NAMALWA (cell line): ENCODE measurements at regions not wholly inside any gene's neighbourhood (a gene's known extent, or its start where the extent isn't known, plus 50 kb on each side); places are given as distances from the start of the nearest gene placed in this dataset.
A peak's percentile ranks its signal among the peaks of the same experiment; 100 is the strongest.

Experiments
- DNase-seq: peaks from one replicate; pipeline ENCODE4 v3.0.0-alpha.2; 2015; ENCODE audit warnings: low spot score

DNA sequence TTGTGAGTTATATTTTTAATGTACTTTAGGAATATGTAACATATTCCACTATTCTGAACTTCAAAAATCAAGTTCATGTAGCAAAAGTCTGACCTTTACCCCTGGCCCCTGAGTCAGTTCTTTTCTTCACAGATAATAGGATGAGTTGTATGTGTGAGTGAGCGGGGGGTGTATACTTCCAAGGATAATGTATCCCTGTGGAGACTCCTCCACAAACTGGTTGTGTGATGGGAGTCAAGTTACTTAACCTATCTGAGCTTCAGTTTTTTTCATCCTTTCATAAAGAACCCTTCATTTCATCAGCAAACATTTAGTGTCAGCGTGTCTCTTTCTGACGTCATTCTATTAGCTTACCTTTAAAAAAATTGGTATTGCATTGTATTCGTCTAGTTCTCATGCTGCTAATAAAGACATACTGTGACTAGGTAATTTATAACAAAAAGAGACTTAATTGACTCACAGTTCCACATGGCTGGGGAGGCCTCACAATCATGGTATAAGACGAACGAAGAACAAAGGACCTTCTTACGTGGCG lies 288.1 kb upstream of the GPC6 start:
- DNase-seq, result no peak

DNA sequence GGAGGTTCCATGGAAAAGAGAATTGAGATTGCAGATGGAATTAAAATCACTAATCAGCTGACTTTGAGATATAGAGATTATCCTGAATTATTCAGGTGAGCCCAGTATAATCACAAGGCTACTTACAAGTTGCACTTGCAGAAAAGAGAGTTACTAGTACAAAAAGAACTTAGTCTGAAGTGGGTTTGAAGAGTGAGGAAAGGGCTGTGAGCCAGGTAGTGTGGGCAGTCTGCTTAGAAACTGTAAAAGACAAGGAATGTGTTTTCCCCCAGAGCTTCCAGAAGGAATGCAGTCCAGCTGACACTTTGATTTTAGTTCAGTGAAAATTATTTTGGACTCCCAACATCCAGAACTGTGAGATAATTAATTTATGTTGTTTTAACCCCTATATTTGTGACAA lies 285.4 kb upstream of the GPC6 start:
- no peak for DNase-seq

DNA sequence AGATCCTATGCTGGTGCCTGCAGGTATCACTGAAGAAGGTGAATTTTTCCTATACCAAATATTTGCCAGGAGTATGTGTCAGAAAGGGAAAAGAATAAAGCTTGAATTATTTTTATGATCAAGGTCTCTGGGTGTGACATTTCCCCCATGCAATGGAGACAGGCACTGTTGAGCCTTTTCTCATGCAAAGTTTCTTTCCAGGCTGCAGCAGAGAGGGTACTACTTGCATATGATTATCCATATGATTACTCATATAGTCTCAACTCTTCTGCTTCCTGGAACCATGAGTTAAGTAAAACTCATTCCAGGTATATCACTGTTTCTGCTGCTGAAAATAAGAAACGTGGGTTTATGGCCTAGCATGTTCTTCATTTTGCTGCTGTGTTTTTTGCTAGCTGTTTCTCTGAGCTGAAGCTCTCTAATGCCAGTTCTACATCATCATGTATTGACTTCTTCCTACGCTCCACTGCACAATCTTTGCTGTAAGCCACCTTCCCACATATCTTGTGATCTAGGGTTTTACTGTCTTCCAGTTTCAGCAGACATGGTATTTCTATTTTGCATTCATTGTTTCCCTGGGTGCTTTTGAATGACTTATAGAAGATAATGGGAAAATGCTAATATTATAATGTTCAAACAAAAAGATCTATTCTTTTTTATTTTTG lies 278.7 kb upstream of the GPC6 start:
- DNase-seq, result no peak

DNA sequence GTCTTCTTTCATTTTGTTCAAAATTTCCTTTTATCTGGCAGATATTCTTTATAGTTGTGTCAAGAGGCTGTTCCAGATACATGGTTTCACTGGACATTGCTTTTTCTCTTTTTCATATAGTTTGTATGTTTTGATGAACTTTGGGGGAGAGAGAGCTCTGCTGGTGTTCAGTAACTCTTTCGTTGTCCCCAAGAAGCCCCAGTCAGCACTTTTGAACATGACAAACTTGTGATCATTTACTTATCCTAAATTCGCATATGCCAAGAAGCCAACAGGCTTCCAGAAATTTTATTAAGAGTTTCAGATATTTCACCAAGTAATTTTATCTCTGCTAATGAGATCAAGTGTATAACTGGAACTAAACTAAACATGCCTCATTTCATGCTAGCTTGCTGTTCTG lies 275.8 kb upstream of the GPC6 start:
- no peak for DNase-seq

DNA sequence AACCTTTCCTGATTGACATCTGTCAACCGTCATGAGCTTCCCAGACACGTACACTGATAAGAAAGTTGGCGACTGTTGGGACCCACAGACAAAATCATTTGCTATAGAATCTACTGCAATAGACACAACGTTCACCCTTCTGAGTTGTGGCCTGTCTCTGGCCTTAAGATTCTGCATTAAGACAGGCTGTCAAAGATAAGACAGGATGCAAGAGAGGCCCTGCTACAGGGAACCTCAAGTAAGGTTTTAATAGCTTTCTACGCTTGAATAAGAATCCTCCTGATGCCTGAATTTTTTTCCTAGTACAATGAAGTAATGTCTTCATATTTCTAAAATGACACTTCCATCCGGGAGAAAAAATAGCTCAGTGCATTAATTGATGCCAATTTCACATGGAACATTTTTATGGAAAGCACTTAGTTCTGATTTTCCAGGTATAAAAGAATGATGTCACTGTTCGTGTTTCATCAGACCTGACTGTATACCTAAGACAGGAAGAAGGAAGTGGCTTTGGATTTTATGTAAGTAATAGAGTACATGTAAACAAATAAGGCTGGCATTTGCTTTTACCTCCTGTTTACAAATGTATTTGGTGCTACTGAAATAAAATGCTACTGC lies 275.2 kb upstream of the GPC6 start:
- no peak for DNase-seq

DNA sequence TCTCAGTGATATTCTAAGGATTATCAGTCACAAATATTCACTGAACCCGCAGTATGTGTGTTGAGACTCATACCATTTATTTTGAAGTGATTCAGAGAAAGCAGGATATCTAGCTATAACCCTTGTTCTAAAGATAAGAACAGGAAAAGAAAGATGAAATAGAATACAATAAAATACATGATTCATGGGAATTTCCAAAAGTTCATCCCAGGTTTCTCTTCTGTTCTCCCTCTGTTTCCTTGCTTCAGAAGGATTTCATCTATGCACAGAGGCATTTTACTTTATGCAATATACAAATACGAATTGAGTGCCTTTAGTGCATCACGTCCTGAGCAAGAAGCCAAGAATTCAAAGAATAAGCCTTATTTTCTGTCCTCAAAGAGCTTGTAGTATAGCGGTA lies 274.4 kb upstream of the GPC6 start:
- no peak for DNase-seq

DNA sequence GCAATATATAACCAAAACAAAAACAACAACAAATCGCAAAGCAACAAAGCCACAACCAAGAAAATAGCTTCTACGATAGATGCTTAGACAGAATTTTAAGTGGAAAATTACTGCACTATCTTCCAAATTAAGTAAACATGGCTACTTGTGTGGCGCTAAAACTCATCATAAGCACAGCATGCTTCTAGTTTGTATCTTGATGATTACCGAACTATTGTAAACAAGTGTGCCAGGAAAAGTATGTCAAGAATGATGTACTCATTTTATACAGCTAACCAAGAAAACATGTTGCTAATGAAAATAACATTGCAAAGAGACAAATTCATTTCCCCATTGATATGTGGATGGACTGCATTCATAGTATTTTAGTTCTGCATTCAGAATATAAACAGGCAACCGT lies 271.9 kb upstream of the GPC6 start:
- DNase-seq, result no peak

DNA sequence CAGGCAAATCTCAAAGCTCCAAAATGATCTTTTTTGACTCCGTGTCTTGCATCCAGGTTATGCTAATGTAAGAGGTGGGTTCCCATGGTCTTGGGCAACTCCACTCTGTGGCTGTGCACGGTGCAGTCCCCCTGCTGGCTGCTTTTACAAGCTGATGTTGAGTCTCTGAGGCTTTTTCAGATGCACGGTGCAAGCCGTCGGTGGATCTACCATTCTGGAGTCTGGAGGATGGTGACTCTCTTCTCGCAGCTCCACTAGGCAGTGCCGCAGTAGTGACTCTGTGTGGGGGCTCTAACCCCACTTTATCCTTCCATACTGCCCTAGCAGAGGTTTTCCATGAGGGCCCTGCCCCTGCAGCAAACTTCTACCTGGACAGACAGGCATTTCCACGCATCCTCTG lies 266.8 kb upstream of the GPC6 start:
- DNase-seq, result no peak

DNA sequence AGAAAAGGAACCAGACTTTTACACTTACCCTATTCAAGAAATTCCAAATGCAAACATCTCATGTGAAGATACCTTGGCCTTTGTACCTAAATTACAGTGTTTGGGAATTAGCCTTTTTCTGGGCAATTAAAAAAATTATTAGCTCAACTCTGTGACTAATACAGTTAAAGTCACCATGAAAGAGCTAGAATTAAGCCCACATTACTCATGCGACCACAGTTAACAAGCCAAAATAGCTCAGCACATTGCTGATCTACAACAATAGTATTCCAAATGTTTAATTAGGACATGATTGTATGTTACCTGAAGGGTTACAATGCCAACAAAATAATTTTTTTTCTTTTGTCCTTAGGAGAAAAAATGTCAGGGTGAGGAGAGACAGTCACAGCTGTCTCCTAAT lies 263.6 kb upstream of the GPC6 start:
- no peak for DNase-seq

DNA sequence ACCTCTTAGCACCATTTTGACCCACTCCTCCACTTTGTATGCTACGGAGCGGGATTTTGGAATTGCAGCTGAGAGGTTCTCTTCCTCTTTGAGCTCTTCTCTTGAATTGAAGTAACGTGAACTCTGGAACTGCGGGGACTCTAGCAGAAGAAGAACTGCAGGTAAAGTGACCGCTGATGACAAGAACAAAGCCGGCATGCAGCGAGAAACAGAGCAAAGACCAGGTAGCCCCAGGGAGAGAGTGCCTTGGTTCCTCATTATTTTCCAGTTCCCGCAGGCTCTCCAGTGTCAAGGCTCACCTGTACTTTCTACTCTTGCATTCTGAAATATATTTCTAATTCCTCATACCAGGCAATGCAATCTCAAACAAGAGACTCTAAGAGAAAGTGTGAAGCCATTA lies 260.3 kb upstream of the GPC6 start:
- no peak for DNase-seq

DNA sequence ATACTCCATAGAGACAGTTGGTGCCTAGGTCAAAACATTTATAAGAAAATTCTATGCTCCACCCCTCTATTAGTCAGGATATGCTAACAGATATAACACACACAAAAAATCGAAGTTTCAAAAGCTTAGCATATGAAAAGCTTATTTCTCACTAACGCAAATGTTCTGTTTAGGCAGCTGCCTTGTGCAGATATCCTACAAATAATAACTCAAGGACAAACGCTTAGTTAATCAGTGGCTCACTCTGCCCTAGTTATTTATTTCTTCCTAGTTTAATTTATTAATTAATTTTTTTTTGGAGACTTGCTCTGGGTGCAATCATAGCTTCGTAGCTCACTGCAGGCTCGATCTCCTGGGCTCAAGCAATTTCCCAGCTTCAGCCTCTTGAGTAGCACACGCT lies 259.7 kb upstream of the GPC6 start:
- no peak for DNase-seq

DNA sequence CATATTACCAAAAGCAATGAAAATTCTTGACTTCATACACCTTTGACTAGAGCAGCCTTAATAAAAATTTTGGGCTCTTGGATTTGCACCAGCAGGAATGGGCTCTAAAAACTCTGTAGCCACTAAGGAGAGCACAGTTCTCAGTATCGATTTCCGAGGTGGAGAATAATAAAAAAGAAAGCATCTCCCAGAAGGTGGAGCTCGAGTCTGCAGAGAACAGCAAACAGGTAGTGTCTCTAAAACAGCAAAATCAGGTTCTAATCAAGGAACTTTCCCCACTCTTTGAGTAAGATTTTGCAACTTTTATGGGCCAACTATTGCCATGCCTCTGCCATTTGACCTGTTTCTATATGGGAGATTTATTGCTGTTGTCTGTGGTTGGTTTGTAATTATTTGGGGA lies 258.7 kb upstream of the GPC6 start:
- no peak for DNase-seq

DNA sequence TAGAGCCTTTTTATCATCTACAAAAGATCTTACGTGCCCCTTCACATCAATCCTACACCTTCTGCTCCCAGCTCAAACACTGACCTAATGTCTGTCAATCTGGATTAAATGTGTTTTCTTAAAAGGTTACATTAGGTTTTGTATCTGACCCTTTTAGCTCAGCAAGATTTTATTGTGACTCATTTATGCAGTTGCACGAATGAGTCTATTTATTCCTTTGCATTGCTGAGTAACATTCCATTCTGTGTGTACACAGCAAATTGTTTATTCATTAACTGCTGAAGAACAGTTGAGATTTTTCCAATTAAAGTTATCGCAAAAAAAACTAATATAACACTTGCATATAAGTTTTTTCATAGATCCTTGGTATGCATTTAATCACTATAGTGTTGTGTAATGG lies 253.9 kb upstream of the GPC6 start:
- no peak for DNase-seq

DNA sequence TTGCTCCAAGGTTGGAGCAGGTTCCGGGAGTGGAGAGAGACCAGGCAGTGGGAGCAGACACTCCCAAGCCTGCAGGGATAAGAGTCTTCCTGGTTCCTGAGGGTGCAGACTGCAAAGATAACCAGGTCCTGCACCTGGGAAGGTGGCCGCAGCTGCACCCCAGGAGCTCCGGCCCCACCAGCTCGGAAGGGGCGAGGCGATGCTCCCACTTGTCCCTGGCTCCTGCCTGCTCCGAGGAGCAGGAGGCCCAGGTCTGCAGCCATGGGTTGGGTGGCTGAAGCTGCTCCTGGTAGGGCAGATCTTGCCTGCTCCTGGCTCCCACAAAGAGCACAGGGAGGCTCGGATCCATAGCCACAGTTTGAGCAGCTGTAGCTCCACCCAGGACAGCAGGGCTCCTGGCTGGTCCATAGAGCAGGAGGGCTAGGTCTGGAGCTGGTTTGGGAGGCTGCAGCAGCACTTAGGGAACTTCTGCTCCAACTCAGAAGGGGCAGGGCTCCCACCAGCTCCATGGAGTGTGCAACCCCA lies 251.6 kb upstream of the GPC6 start:
- DNase-seq, result no peak

DNA sequence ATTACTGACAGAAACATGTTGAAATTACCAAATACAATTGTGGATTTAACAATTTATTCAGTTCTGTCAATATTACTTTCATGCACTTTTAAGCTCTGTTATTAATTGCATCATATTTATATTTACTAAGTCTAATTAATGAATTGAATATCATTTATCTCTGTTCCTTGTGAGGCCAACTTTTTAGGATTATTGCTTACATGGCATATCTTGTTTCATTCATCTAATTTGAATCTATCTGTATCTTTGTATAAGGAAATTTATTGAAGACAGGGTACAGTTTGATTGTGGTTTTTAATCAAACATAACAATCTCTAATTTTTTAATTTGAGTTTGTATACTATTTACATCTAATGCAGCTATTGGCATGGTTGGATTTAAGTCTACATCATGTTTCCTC lies 249.9 kb upstream of the GPC6 start:
- DNase-seq, result no peak

DNA sequence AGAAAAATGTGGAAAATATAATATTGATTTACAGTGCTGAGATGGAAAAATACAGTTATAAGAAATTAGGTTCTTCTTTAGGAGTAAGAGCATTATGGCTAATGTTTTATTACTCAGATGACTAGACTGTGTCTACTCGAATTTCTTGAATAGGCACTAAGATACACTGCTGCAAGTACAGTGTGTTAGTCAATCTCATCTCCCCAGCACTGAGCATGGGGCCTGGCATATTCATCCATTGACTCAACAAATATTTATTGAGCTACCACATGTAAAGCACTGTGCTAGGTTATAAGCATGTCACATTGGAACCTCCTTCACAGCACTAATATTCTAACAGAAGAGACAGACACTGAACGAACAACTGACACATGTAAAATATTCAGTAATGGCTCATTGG lies 242.5 kb upstream of the GPC6 start:
- DNase-seq, result no peak

DNA sequence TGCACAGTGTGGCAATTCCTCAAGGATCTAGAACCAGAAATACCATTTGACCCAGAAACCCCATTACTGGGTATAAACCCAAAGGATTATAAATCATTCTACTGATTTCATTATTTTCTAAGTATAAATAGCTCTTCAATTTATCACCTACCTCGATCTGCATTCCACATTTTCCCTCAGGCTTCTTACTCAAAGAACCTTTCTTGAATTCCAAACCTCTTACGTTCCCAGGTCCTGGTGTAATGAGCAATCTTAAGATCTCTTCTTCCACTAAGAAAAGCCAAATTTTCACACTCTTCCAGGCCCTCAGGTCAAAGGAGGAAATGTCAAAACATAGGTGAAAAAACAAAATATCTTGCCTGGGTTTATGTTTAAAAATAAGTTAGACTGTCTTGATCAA lies 237.3 kb upstream of the GPC6 start:
- no peak for DNase-seq

DNA sequence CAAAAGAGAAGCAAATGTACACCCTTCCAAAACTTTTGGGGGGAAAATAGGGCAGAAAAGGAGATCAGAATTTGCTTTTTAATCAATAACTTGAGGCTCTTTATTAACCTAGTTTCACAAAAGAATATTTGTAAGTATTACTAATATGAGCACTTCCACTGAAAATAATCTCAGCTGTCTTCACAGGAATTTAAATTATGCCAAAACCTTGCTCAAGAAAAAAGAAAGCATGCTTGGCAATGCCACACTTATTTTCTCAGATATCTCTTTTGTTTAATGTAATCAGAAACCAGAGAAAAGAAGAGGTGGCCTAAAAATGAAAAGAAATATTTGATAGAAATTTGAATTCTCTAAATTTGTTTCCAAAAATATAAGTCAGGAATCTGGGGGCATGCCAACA lies 234.9 kb upstream of the GPC6 start:
- no peak for DNase-seq

DNA sequence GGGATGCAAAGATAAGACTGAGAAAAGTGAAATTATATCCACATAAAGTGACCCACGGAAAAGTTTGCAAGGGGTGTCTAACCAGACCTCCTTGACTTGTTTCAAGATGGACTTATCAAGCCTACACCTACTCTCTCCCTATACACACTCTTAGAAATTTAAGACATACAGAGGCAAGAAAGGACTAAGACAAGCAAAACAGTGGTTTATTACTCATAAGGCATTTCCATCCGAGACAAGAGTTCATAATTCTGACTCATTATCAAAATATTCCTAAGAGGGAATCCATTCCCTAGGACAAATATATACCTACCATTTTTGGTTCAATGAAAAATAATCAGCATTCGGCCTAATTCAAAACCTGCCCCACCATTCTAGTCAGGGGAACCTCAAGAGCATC lies 232.6 kb upstream of the GPC6 start:
- no peak for DNase-seq

DNA sequence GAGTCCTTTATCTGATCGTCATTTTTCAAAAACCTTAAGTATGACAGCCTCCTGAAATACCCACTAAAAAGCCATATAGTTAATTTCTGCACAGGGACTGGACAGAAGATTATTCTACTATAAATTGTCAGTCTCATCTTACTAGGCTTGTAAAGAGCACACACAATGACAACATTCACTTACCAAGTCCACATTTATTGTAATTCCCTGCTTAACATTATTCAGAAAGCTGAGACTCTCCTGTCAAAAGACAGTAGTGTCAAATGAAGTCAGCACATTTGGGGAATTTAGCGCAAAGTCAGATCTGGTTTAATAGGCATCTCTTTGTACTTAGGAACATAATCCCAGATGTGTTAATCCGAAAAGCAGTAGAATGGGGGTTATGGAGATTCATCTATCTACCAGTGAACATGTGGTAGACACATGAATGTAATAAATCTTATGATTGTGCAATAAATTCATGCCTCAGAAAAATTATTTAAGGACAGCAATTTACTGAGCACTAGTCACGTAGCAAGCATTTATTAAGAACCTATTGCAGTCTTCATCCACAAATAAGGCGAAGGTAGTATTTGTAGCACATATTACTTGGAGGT lies 224.6 kb upstream of the GPC6 start:
- DNase-seq, result no peak

DNA sequence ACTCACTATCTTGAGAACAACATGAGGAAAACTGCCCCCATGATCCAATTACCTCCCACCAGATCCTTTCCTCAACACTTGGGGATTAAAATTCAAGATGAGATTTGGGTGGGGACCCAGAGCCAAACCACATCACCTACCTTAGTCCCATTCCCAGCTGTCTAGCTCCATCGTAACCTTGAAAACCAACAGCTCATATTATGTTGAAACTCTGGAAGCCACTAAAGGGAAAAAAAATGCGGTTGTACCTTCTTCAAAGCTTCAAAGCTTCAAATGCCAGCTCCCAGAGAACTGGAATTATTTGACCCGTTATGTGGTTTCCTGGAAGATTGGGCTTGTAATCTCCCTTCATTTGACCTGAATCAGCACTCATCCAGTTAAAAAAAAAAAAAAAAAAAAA lies 223.1 kb upstream of the GPC6 start:
- DNase-seq, result no peak

DNA sequence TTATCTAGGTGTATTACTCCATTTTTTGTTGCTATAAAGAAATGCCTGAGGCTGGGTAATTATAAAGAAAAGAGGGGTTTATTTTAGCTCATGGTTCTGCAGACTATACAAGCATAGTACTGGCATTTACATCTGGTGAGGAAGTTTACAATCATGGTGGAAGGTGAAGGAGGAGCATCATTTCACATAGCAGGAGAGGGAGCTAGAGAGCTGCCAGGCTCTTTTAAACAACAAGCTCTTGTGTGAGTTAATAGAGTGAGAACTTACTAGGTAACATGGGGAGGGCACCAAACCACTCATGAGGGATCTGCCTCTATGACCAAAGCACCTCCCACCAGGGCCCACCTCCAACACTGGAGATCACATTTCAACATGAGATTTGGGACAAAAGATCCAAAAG lies 221.7 kb upstream of the GPC6 start:
- peak; percentile 35 for DNase-seq

DNA sequence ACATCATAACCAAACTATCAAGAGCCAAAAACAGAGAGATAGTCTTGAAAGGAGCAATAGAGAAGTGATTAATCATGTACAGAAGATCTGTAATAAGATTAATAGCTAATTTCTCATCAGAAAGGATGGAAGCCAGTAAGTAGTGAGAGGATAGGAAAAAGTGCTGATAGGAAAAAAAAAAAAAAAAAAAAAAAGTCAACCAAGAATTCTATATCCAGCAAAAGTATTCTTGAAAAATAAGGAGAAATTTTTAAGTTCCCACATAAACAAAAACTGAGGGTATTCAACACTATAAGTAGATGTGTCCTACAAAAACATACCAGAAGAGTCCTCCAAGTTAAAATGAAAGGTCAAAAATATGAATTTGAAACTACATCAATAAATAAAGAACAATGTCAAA lies 218.7 kb upstream of the GPC6 start:
- no peak for DNase-seq
